HepG2 (cell line): ENCODE measurements at regions not wholly inside any gene's neighbourhood (a gene's known extent, or its start where the extent isn't known, plus 50 kb on each side); places are given as distances from the start of the nearest gene placed in this dataset.

ENCODE experiments used
- ATAC-seq: fragments of 200-7000 bp; cut with Tn5 transposase; 3 replicates; pipeline ENCODE4 v1.9.1; 2020; ENCODE audit warnings: mild to moderate bottlenecking, moderate library complexity
- BruUV-seq: library from RNA; stranded (reverse); fragments of 400-500 nt; replicated peaks from 2 replicates; lab custom pipeline; 2021; lab: Mats Ljungman, UMichigan
- CTCF ChIA-PET: fragments of 300-600 bp; formaldehyde crosslinking; extraction: SDS; loops from one replicate; lab custom pipeline; 2021; ENCODE audit warnings: low total read pairs, inconsistent platforms, low intra/inter-chr PET ratio; lab: Yijun Ruan, JAX
- POLR2A ChIA-PET: fragments of 350-600 bp; sonication (Branson Sonifier 250); formaldehyde crosslinking; loops from one replicate; lab custom pipeline; 2020; ENCODE audit warnings: antibody characterized with exemption, inconsistent platforms; lab: Yijun Ruan, JAX
- DNase-seq: peaks from one replicate; pipeline ENCODE4 v3.0.0-alpha.2; 2015; ENCODE audit warnings: low spot score
- FAIRE-seq: peaks from 3 replicates; lab custom pipeline; 2011; peaks lifted over from hg19 to GRCh38; lab: Jason Lieb, UNC
- H2AFZ ChIP-seq: one replicate; pipeline ENCODE4 v1.6.1; 2011; ENCODE audit warnings: low read length, inconsistent platforms
- H3K27ac ChIP-seq: fragments of 300-600 bp; 3 replicates; pipeline ENCODE4 v1.8.0; 2011; ENCODE audit warnings: mixed run types, mild to moderate bottlenecking, mixed read lengths, low read length, inconsistent platforms; ENCODE audit not compliant: insufficient read depth; ENCODE audit errors: extremely low read length
- H3K27me3 ChIP-seq, 2 experiments: fragments of 200-600 bp in 1 of 2; 2 replicates in 1 of 2; 3 replicates in 1 of 2; pipeline versions ENCODE4 v1.6.0 to v1.8.0; 2011; ENCODE audit warnings: low read length in 2 of 2, mild to moderate bottlenecking in 2 of 2, moderate library complexity in 2 of 2, inconsistent platforms in 1 of 2; ENCODE audit not compliant: insufficient read depth in 2 of 2, control insufficient read depth in 1 of 2
- H3K36me3 ChIP-seq, 2 experiments: fragments of 200-600 bp in 1 of 2; replicated peaks in 1 of 2; 2 replicates in 1 of 2; 3 replicates in 1 of 2; pipeline versions ENCODE4 v1.5.1 to v1.8.0; 2011; ENCODE audit warnings: low read length in 2 of 2, inconsistent platforms in 1 of 2; ENCODE audit not compliant: insufficient read depth in 2 of 2, control insufficient read depth in 1 of 2
- H3K4me1 ChIP-seq: 2 replicates; pipeline ENCODE4 v1.5.1; 2012; ENCODE audit warnings: low read length, inconsistent platforms; ENCODE audit not compliant: insufficient read depth
- H3K4me2 ChIP-seq: 2 replicates; pipeline ENCODE4 v1.6.0; 2011; ENCODE audit warnings: low read depth, low read length, inconsistent platforms
- H3K4me3 ChIP-seq, 3 experiments: fragments of 200-600 bp in 1 of 3; sonication (generic), shearing (Covaris generic) in 1 of 3; replicated peaks in 1 of 3; 2 replicates each; pipeline ENCODE4 v1.5.1; 2011 to 2016; ENCODE audit warnings: low read length in 3 of 3, inconsistent platforms in 2 of 3, low read depth in 2 of 3, mild to moderate bottlenecking in 2 of 3, control low read depth in 1 of 3, mixed read lengths in 1 of 3; ENCODE audit not compliant: insufficient read depth in 1 of 3
- H3K79me2 ChIP-seq: one replicate; pipeline ENCODE4 v1.6.1; 2011; ENCODE audit warnings: low read length, inconsistent platforms; ENCODE audit not compliant: insufficient read depth
- H3K9ac ChIP-seq: 2 replicates; pipeline ENCODE4 v1.6.0; 2011; ENCODE audit warnings: mild to moderate bottlenecking, low read depth, low read length, inconsistent platforms; ENCODE audit not compliant: insufficient read depth
- H3K9me3 ChIP-seq: 2 replicates; pipeline ENCODE4 v1.5.1; 2012; ENCODE audit warnings: mild to moderate bottlenecking, low read length
- H4K20me1 ChIP-seq: 2 replicates; pipeline ENCODE4 v1.6.0; 2011; ENCODE audit warnings: inconsistent platforms, mild to moderate bottlenecking, low read length, moderate library complexity; ENCODE audit not compliant: insufficient read depth
- CENPBD1 ChIP-seq: sonication (generic); formaldehyde crosslinking; IDR thresholded peaks from 2 replicates; pipeline ENCODE4 v1.8.0; 2022; ENCODE audit warnings: missing genetic modification reagents, low read depth, mild to moderate bottlenecking, borderline replicate concordance
- DNMT3B ChIP-seq: conservative IDR thresholded peaks from 2 replicates; pipeline ENCODE4 v1.6.1; 2016; ENCODE audit warnings: missing biosample characterization, control low read depth
- DPF2 ChIP-seq: sonication (generic); formaldehyde crosslinking; IDR thresholded peaks from 2 replicates; pipeline ENCODE4 v1.4.0; 2020; ENCODE audit warnings: mild to moderate bottlenecking, low read depth, missing genetic modification reagents, borderline replicate concordance
- HNRNPH1 ChIP-seq: fragments of 200-400 bp; formaldehyde crosslinking; optimal IDR thresholded peaks from 2 replicates; pipeline ENCODE3; 2017; ENCODE audit warnings: mild to moderate bottlenecking, low read depth, low read length
- HNRNPK ChIP-seq: fragments of 200-400 bp; formaldehyde crosslinking; IDR thresholded peaks from 2 replicates; pipeline ENCODE4 v1.6.1; 2018; ENCODE audit warnings: low read length, low read depth, moderate library complexity, mild to moderate bottlenecking; ENCODE audit not compliant: poor library complexity, severe bottlenecking
- MEF2D ChIP-seq: sonication (generic); formaldehyde crosslinking; IDR thresholded peaks from 2 replicates; pipeline ENCODE4 v1.5.1; 2020; ENCODE audit warnings: mild to moderate bottlenecking, missing genetic modification reagents
- MXD4 ChIP-seq: IDR thresholded peaks from 2 replicates; pipeline ENCODE4 v1.6.1; 2016; ENCODE audit warnings: mild to moderate bottlenecking, missing biosample characterization, missing genetic modification reagents
- POGK ChIP-seq: sonication (generic); formaldehyde crosslinking; conservative IDR thresholded peaks from 2 replicates; pipeline ENCODE4 v1.8.0; 2022; ENCODE audit warnings: mild to moderate bottlenecking, moderate library complexity, missing genetic modification reagents
- PRMT3 ChIP-seq: sonication (generic); formaldehyde crosslinking; IDR thresholded peaks from 2 replicates; pipeline ENCODE4 v1.8.1; 2022; ENCODE audit warnings: low read depth, mild to moderate bottlenecking, moderate library complexity, missing genetic modification reagents, borderline replicate concordance
- RBM22 ChIP-seq: fragments of 200-400 bp; formaldehyde crosslinking; optimal IDR thresholded peaks from 2 replicates; pipeline ENCODE3; 2017; ENCODE audit warnings: mild to moderate bottlenecking, low read length, moderate library complexity
- XBP1 ChIP-seq: sonication (generic); formaldehyde crosslinking; IDR thresholded peaks from 2 replicates; pipeline ENCODE4 v1.5.0; 2020; ENCODE audit warnings: missing genetic modification reagents
- ZFP82 ChIP-seq: sonication (generic); formaldehyde crosslinking; IDR thresholded peaks from 2 replicates; pipeline ENCODE4 v1.5.1; 2020; ENCODE audit warnings: mild to moderate bottlenecking, missing genetic modification reagents, borderline replicate concordance
- ZFP90 ChIP-seq: sonication (generic); formaldehyde crosslinking; IDR thresholded peaks from 2 replicates; pipeline ENCODE4 v1.8.0; 2022; ENCODE audit warnings: missing genetic modification reagents, mild to moderate bottlenecking, inconsistent platforms, borderline replicate concordance
- ZNF296 ChIP-seq: sonication (generic); formaldehyde crosslinking; conservative IDR thresholded peaks from 2 replicates; pipeline ENCODE4 v1.5.0; 2020; ENCODE audit warnings: mild to moderate bottlenecking, missing genetic modification reagents
- ZNF558 ChIP-seq: sonication (generic); formaldehyde crosslinking; IDR thresholded peaks from 2 replicates; pipeline ENCODE4 v1.9.0; 2022; ENCODE audit warnings: mild to moderate bottlenecking, missing genetic modification reagents, borderline replicate concordance
- ZSCAN25 ChIP-seq: sonication (generic); formaldehyde crosslinking; IDR thresholded peaks from 2 replicates; pipeline ENCODE4 v1.8.0; 2022; ENCODE audit warnings: mild to moderate bottlenecking, missing genetic modification reagents
- WGBS: methylation state at CpG from one replicate; pipeline ENCODE4 v1.1.6; 2017; ENCODE audit warnings: low lambda C conversion rate; 5-methylcytosine and 5-hydroxymethylcytosine counted together
- in situ Hi-C: cut with HindIII; loops from 2 replicates; pipeline ENCODE4 v1.10.0; 2017; ENCODE audit warnings: low pct_unique_long_range_greater_than_20kb; ENCODE audit not compliant: extremely low pct_ligation_motif_present
- intact Hi-C: fragments of 100-400 bp; cut with micrococcal nuclease; formaldehyde crosslinking; loops from one replicate; pipeline ENCODE4 v1.10.0; 2022; ENCODE audit not compliant: unreplicated experiment
- TF ChIP-seq, protein P1 (sequence below): IDR thresholded peaks from 2 replicates; pipeline ENCODE4 v1.6.1; 2016; ENCODE audit warnings: missing genetic modification reagents, missing compliant biosample characterization

DNA sequence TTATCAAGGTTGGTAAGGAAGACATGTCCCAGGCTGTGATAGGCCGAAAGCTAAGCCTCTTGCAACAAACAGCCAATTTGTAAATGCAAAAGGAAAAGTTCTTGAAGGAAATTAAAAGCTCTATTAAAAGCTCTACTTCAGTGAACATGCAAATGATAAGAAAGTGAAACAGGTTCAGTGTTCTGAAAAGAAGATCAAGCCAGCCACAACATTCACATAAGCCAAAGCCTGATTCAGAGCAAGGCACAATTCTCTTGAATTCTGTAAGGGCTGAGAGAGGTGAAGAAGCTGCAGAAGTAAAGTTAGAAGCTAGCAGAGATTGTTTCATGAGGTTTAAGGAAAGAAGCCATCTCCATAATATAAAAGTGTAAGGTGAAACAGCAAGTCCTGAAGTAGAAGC is 1259.5 kb upstream of the PIK3C3 start:
- CTCF ChIA-PET: no interaction called here
- Histone ChIP-seq H3K4me2 (no peak overlapping the region), H4K20me1 (no peaks in the 10 kb centered on the region), H3K9me3 (peaks cover 25% of the 10 kb centered on the region), H3K27ac (no peak overlapping the region), H3K4me3 (no peak overlapping the region), H3K27me3 (no peaks in the 10 kb centered on the region), H2AFZ (no peak overlapping the region), H3K4me1 (no peaks in the 10 kb centered on the region), H3K79me2 (no peaks in the 10 kb centered on the region), H3K36me3 (no peaks in the 10 kb centered on the region), H3K9ac (no peak overlapping the region)
- no peak for ATAC-seq
- intact Hi-C loops: no loop called here
- DNase-seq: no peak
- no peak for FAIRE-seq
- WGBS: 0% methylated on average over 1 of the region's 1 CpG
- POLR2A ChIA-PET: no interaction called here
- no TSS peak for BruUV-seq
- in situ Hi-C loops: no loop called here
- TF ChIP-seq ZFP90 (CRISPR knock-in tag) (no peak), POGK (no peak), DPF2 (no peak), ZSCAN25 (CRISPR knock-in tag) (no peak), MEF2D (no peak), ZFP82 (CRISPR knock-in tag) (no peak), DNMT3B (CRISPR knock-in tag) (no peak), XBP1 (CRISPR knock-in tag) (no peak), HNRNPH1 (no peak), MXD4 (CRISPR knock-in tag) (no peak), CENPBD1 (CRISPR knock-in tag) (no peak), PRMT3 (no peak), ZNF558 (CRISPR knock-in tag) (no peak), HNRNPK (no peak), ZNF296 (CRISPR knock-in tag) (no peak), RBM22 (no peak)
- TF ChIP-seq, protein P1, sequence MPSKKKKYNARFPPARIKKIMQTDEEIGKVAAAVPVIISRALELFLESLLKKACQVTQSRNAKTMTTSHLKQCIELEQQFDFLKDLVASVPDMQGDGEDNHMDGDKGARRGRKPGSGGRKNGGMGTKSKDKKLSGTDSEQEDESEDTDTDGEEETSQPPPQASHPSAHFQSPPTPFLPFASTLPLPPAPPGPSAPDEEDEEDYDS (CRISPR knock-in tag): no peak
